HG03378 (cell line): ENCODE measurements at regions not wholly inside any gene's neighbourhood (a gene's known extent, or its start where the extent isn't known, plus 50 kb on each side); places are given as distances from the start of the nearest gene placed in this dataset.
"Not testable (repeated sequence)": the region's sequence is repeated elsewhere in the genome, so short reads cannot be mapped to it uniquely, and the experiment has no call there.

Experiments used
- ATAC-seq: cut with Tn5 transposase; IDR thresholded peaks from one replicate; pipeline ENCODE4 v1.9.1; 2021; ENCODE audit warnings: mild to moderate bottlenecking, moderate library complexity; ENCODE audit not compliant: unreplicated experiment

GRCh38 chr16:65315081-65315780, 193.4 kb upstream of the CDH11 start:
- ATAC-seq = no peak

GRCh38 chr16:65314627-65315008, 192.8 kb upstream of the CDH11 start:
- ATAC-seq = no peak

GRCh38 chr16:65313936-65314626, 192.2 kb upstream of the CDH11 start:
- ATAC-seq = no peak

GRCh38 chr16:65312795-65313194, 190.9 kb upstream of the CDH11 start:
- ATAC-seq = no peak

GRCh38 chr16:65312071-65312470, 190.2 kb upstream of the CDH11 start:
- ATAC-seq = no peak

- not testable (repeated sequence) for ATAC-seq
Measured at GRCh38 chr16:65310491-65310890, 188.6 kb upstream of the CDH11 start.

GRCh38 chr16:65309354-65309753, 187.5 kb upstream of the CDH11 start:
- ATAC-seq = no peak

- ATAC-seq = no peak
Measured at GRCh38 chr16:65308506-65308905, 186.6 kb upstream of the CDH11 start.

GRCh38 chr16:65307286-65307685, 185.4 kb upstream of the CDH11 start:
- ATAC-seq = no peak

- no peak for ATAC-seq
Measured at GRCh38 chr16:65306722-65307121, 184.9 kb upstream of the CDH11 start.

- ATAC-seq = no peak
Measured at GRCh38 chr16:65306300-65306699, 184.4 kb upstream of the CDH11 start.

- no peak for ATAC-seq
Measured at GRCh38 chr16:65305266-65305959, 183.6 kb upstream of the CDH11 start.

- no peak for ATAC-seq
Measured at GRCh38 chr16:65301029-65301428, 179.2 kb upstream of the CDH11 start.

GRCh38 chr16:65297453-65297852, 175.6 kb upstream of the CDH11 start:
- ATAC-seq = no peak

GRCh38 chr16:65295527-65295926, 173.7 kb upstream of the CDH11 start:
- ATAC-seq = no peak

GRCh38 chr16:65294708-65295107, 172.8 kb upstream of the CDH11 start:
- ATAC-seq = no peak

GRCh38 chr16:65294165-65294564, 172.3 kb upstream of the CDH11 start:
- ATAC-seq = no peak

GRCh38 chr16:65289022-65289421, 167.2 kb upstream of the CDH11 start:
- ATAC-seq = no peak

GRCh38 chr16:65287307-65287706, 165.4 kb upstream of the CDH11 start:
- no peak for ATAC-seq

- no peak for ATAC-seq
Measured at GRCh38 chr16:65285128-65286048, 163.5 kb upstream of the CDH11 start.

GRCh38 chr16:65284626-65285025, 162.8 kb upstream of the CDH11 start:
- ATAC-seq = no peak
